A549 (cell line): ENCODE measurements at regions not wholly inside any gene's neighbourhood (a gene's known extent, or its start where the extent isn't known, plus 50 kb on each side); places are given as distances from the start of the nearest gene placed in this dataset.

ENCODE experiments used
- EHMT2 ChIP-seq: fragments of 200-600 bp; sonication (generic); IDR thresholded peaks from 2 replicates; pipeline ENCODE4 v1.6.1; 2016; ENCODE audit warnings: antibody characterized with exemption, low read depth, mild to moderate bottlenecking, moderate library complexity
- POLR2A ChIP-seq: IDR thresholded peaks from 2 replicates; pipeline ENCODE4 v1.6.1; 2012; ENCODE audit warnings: mild to moderate bottlenecking, low read length

GRCh38 chr12:91496337-91496736 is 313.7 kb upstream of the DCN start:
- TF ChIP-seq POLR2A (no peak), EHMT2 (no peak)
